IMR-90 (cell line): ENCODE measurements at regions not wholly inside any gene's neighbourhood (a gene's known extent, or its start where the extent isn't known, plus 50 kb on each side); places are given as distances from the start of the nearest gene placed in this dataset.

ENCODE experiments used
- CEBPB ChIP-seq: IDR thresholded peaks from 2 replicates; pipeline ENCODE4 v1.6.1; 2012; ENCODE audit warnings: low read depth, low read length, improper control_type of control experiment
- CHD1 ChIP-seq: IDR thresholded peaks from 2 replicates; pipeline ENCODE4 v1.6.1; 2012; ENCODE audit warnings: low read depth, low read length, improper control_type of control experiment
- CTCF ChIP-seq: conservative IDR thresholded peaks from 2 replicates; pipeline ENCODE4 v1.5.1; 2012; ENCODE audit warnings: mild to moderate bottlenecking, low read depth, low read length, improper control_type of control experiment
- ELK1 ChIP-seq: fragments of 150-350 bp; IDR thresholded peaks from 2 replicates; pipeline ENCODE4 v1.6.1; 2016; ENCODE audit warnings: low read depth, mild to moderate bottlenecking, low read length, moderate library complexity, borderline replicate concordance
- FOS ChIP-seq: fragments of 150-350 bp; IDR thresholded peaks from 2 replicates; pipeline ENCODE4 v1.6.1; 2016; ENCODE audit warnings: low read depth, low read length
- MXI1 ChIP-seq: IDR thresholded peaks from 2 replicates; pipeline ENCODE4 v1.6.1; 2012; ENCODE audit warnings: low read depth, mild to moderate bottlenecking, low read length, moderate library complexity, borderline replicate concordance
- NFE2L2 ChIP-seq: fragments of 150-350 bp; IDR thresholded peaks from 2 replicates; pipeline ENCODE4 v1.6.1; 2016; ENCODE audit warnings: low read depth, mild to moderate bottlenecking, low read length
- POLR2A ChIP-seq: IDR thresholded peaks from 2 replicates; pipeline ENCODE4 v1.6.1; 2012; ENCODE audit warnings: mild to moderate bottlenecking, low read depth, low read length
- RAD21 ChIP-seq: IDR thresholded peaks from 2 replicates; pipeline ENCODE4 v1.6.1; 2012; ENCODE audit warnings: low read length, improper control_type of control experiment
- RCOR1 ChIP-seq: IDR thresholded peaks from 2 replicates; pipeline ENCODE4 v1.6.1; 2012; ENCODE audit warnings: mild to moderate bottlenecking, low read length, improper control_type of control experiment; ENCODE audit not compliant: insufficient replicate concordance
- RFX5 ChIP-seq: IDR thresholded peaks from 2 replicates; pipeline ENCODE4 v1.8.0; 2012; ENCODE audit warnings: low read depth, mild to moderate bottlenecking, low read length, moderate library complexity
- SMC3 ChIP-seq: fragments of 150-350 bp; IDR thresholded peaks from 2 replicates; pipeline ENCODE4 v1.6.1; 2016; ENCODE audit warnings: low read depth, mild to moderate bottlenecking, antibody characterized with exemption, low read length, moderate library complexity
- USF2 ChIP-seq: fragments of 150-350 bp; IDR thresholded peaks from 2 replicates; pipeline ENCODE4 v1.6.1; 2017; ENCODE audit warnings: mild to moderate bottlenecking, antibody characterized with exemption, low read length, low read depth

DNA sequence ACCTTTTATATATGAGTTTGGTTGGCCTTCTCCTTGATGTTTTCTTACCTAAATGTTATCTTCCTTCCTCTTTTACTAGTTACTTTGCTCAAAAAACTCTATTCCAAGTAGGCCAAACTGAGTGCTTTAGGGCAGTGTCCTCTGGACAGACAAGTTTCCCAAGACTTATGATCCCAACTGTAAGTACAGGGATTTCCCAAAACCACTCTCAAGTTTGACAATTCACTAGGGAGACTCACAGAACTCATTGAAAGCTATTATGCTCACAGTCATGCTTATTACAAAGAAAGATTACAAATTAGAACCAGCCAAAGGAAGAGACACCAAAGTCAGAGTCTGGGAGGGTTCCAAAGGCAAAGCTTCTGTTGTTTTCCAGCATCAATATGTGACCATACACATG lies 534.2 kb upstream of the ALCAM start:
- no peak for TF ChIP-seq CTCF
- no peak for TF ChIP-seq NFE2L2
- TF ChIP-seq POLR2A: no peak
- no peak for TF ChIP-seq CEBPB
- no peak for TF ChIP-seq ELK1
- TF ChIP-seq SMC3: no peak
- TF ChIP-seq RCOR1: no peak
- no peak for TF ChIP-seq CHD1
- no peak for TF ChIP-seq USF2
- no peak for TF ChIP-seq RFX5
- no peak for TF ChIP-seq MXI1
- no peak for TF ChIP-seq RAD21
- TF ChIP-seq FOS: no peak
